ENCODE measurements at regions not wholly inside any gene's neighbourhood (a gene's known extent, or its start where the extent isn't known, plus 50 kb on each side); places are given as distances from the start of the nearest gene placed in this dataset.

- no peaks in the 10 kb centered on the region for H3K79me1 ChIP-seq (ENCODE audit: low read length)
- H3K23ac ChIP-seq (ENCODE audit: low read length): no peak overlapping the region
- no peak overlapping the region for H2AFZ ChIP-seq (ENCODE audit: insufficient read depth, low read length, poor library complexity)
- H3K4ac ChIP-seq (ENCODE audit: low read depth, low read length): no peak overlapping the region
- WGBS (ENCODE audit: extremely low coverage, insufficient coverage, insufficient read length): no CpG with 5 or more reads among the region's 3 CpGs
- no peak overlapping the region for H4K91ac ChIP-seq (ENCODE audit: low read depth, low read length)
- H2AK5ac ChIP-seq (ENCODE audit: low read length): no peak overlapping the region
- H3K4me3 ChIP-seq (ENCODE audit: low read depth, low read length): no peak overlapping the region
- no peak overlapping the region for H3K4me2 ChIP-seq (ENCODE audit: low read length)
- no peak overlapping the region for H4K8ac ChIP-seq (ENCODE audit: low read depth, low read length)
- H2BK5ac ChIP-seq (ENCODE audit: low read depth, low read length, poor library complexity): no peak overlapping the region
- no peak for DNase-seq
- H3K36me3 ChIP-seq (ENCODE audit: control insufficient read depth in 1 of 2, insufficient read depth in 2 of 2, low read length in 2 of 2): no peaks in the 10 kb centered on the region
- H3K79me2 ChIP-seq (ENCODE audit: control insufficient read depth, insufficient read depth, low read length, poor library complexity): no peaks in the 10 kb centered on the region
- no peak overlapping the region for H3K18ac ChIP-seq (ENCODE audit: low read length)
- H2BK12ac ChIP-seq (ENCODE audit: low read length): no peak overlapping the region
- no peak overlapping the region for H3K14ac ChIP-seq (ENCODE audit: low read length)
- H3K9me3 ChIP-seq (ENCODE audit: insufficient read depth, low read depth, low read length): no peaks in the 10 kb centered on the region
- H4K12ac ChIP-seq (ENCODE audit: low read depth, low read length): no peak overlapping the region
- no peaks in the 10 kb centered on the region for H3K4me1 ChIP-seq (ENCODE audit: control insufficient read depth in 1 of 2, insufficient read depth in 2 of 2, low read length in 2 of 2)
- H3K9ac ChIP-seq (ENCODE audit: low read length): no peak overlapping the region
- H2BK120ac ChIP-seq (ENCODE audit: insufficient read depth, low read length, poor library complexity): no peak overlapping the region
- H3K27ac ChIP-seq (ENCODE audit: low read depth, low read length): no peak overlapping the region
- no peaks in the 10 kb centered on the region for H3K27me3 ChIP-seq (ENCODE audit: insufficient read depth, low read length)
These were observed 243.0 kb upstream of the KHDRBS2 start for GRCh38 chr6:62528894-62529526.

GRCh38 chr6:62523630-62524029 is 237.6 kb upstream of the KHDRBS2 start:
- no peak overlapping the region for H3K27ac ChIP-seq (ENCODE audit: low read depth, low read length)
- WGBS (ENCODE audit: extremely low coverage, insufficient coverage, insufficient read length): no CpG with 5 or more reads among the region's 2 CpGs
- H4K12ac ChIP-seq (ENCODE audit: low read depth, low read length): no peak overlapping the region
- no peaks in the 10 kb centered on the region for H3K36me3 ChIP-seq (ENCODE audit: control insufficient read depth in 1 of 2, insufficient read depth in 2 of 2, low read length in 2 of 2)
- H3K27me3 ChIP-seq (ENCODE audit: insufficient read depth, low read length): no peaks in the 10 kb centered on the region
- no peaks in the 10 kb centered on the region for H3K9me3 ChIP-seq (ENCODE audit: insufficient read depth, low read depth, low read length)
- no peak overlapping the region for H4K8ac ChIP-seq (ENCODE audit: low read depth, low read length)
- no peak overlapping the region for H2AK5ac ChIP-seq (ENCODE audit: low read length)
- no peak overlapping the region for H2AFZ ChIP-seq (ENCODE audit: insufficient read depth, low read length, poor library complexity)
- no peaks in the 10 kb centered on the region for H3K4me1 ChIP-seq (ENCODE audit: control insufficient read depth in 1 of 2, insufficient read depth in 2 of 2, low read length in 2 of 2)
- H3K18ac ChIP-seq (ENCODE audit: low read length): no peak overlapping the region
- H3K4me3 ChIP-seq (ENCODE audit: low read depth, low read length): no peak overlapping the region
- H3K14ac ChIP-seq (ENCODE audit: low read length): no peak overlapping the region
- H2BK120ac ChIP-seq (ENCODE audit: insufficient read depth, low read length, poor library complexity): no peak overlapping the region
- no peak overlapping the region for H2BK12ac ChIP-seq (ENCODE audit: low read length)
- H4K91ac ChIP-seq (ENCODE audit: low read depth, low read length): no peak overlapping the region
- no peak overlapping the region for H2BK5ac ChIP-seq (ENCODE audit: low read depth, low read length, poor library complexity)
- no peaks in the 10 kb centered on the region for H3K79me1 ChIP-seq (ENCODE audit: low read length)
- H3K9ac ChIP-seq (ENCODE audit: low read length): no peak overlapping the region
- H3K4ac ChIP-seq (ENCODE audit: low read depth, low read length): no peak overlapping the region
- H3K23ac ChIP-seq (ENCODE audit: low read length): no peak overlapping the region
- no peak overlapping the region for H3K4me2 ChIP-seq (ENCODE audit: low read length)
- H3K79me2 ChIP-seq (ENCODE audit: control insufficient read depth, insufficient read depth, low read length, poor library complexity): no peaks in the 10 kb centered on the region
- DNase-seq: no peak

- Histone ChIP-seq H2BK5ac (ENCODE audit: low read depth, low read length, poor library complexity) (no peak overlapping the region), H3K4me2 (ENCODE audit: low read length) (no peak overlapping the region), H3K23ac (ENCODE audit: low read length) (no peak overlapping the region), H3K79me1 (ENCODE audit: low read length) (no peaks in the 10 kb centered on the region), H3K79me2 (ENCODE audit: control insufficient read depth, insufficient read depth, low read length, poor library complexity) (no peaks in the 10 kb centered on the region), H3K27ac (ENCODE audit: low read depth, low read length) (no peak overlapping the region), H2BK120ac (ENCODE audit: insufficient read depth, low read length, poor library complexity) (no peak overlapping the region), H2BK12ac (ENCODE audit: low read length) (no peak overlapping the region), H3K4me3 (ENCODE audit: low read depth, low read length) (no peak overlapping the region), H4K8ac (ENCODE audit: low read depth, low read length) (no peak overlapping the region), H3K4me1 (ENCODE audit: control insufficient read depth in 1 of 2, insufficient read depth in 2 of 2, low read length in 2 of 2) (no peaks in the 10 kb centered on the region), H3K4ac (ENCODE audit: low read depth, low read length) (no peak overlapping the region), H3K18ac (ENCODE audit: low read length) (no peak overlapping the region), H4K91ac (ENCODE audit: low read depth, low read length) (no peak overlapping the region), H3K36me3 (ENCODE audit: control insufficient read depth in 1 of 2, insufficient read depth in 2 of 2, low read length in 2 of 2) (no peaks in the 10 kb centered on the region), H2AFZ (ENCODE audit: insufficient read depth, low read length, poor library complexity) (no peak overlapping the region), H4K12ac (ENCODE audit: low read depth, low read length) (no peak overlapping the region), H3K14ac (ENCODE audit: low read length) (no peak overlapping the region), H2AK5ac (ENCODE audit: low read length) (no peak overlapping the region), H3K9me3 (ENCODE audit: insufficient read depth, low read depth, low read length) (no peaks in the 10 kb centered on the region), H3K9ac (ENCODE audit: low read length) (no peak overlapping the region), H3K27me3 (ENCODE audit: insufficient read depth, low read length) (no peaks in the 10 kb centered on the region)
- DNase-seq: no peak
These were observed 233.5 kb upstream of the KHDRBS2 start for GRCh38 chr6:62519574-62519973.

GRCh38 chr6:62516291-62517141 is 230.5 kb upstream of the KHDRBS2 start:
- WGBS (ENCODE audit: extremely low coverage, insufficient coverage, insufficient read length): no CpG with 5 or more reads among the region's 7 CpGs
- no peak overlapping the region for H4K8ac ChIP-seq (ENCODE audit: low read depth, low read length)
- H3K27ac ChIP-seq (ENCODE audit: low read depth, low read length): no peak overlapping the region
- no peak overlapping the region for H3K9ac ChIP-seq (ENCODE audit: low read length)
- no peak for DNase-seq
- H3K4me3 ChIP-seq (ENCODE audit: low read depth, low read length): no peak overlapping the region
- no peak overlapping the region for H2AFZ ChIP-seq (ENCODE audit: insufficient read depth, low read length, poor library complexity)
- no peak overlapping the region for H3K14ac ChIP-seq (ENCODE audit: low read length)
- no peak overlapping the region for H2AK5ac ChIP-seq (ENCODE audit: low read length)
- H3K23ac ChIP-seq (ENCODE audit: low read length): no peak overlapping the region
- no peak overlapping the region for H3K4me2 ChIP-seq (ENCODE audit: low read length)
- no peak overlapping the region for H2BK120ac ChIP-seq (ENCODE audit: insufficient read depth, low read length, poor library complexity)
- H4K91ac ChIP-seq (ENCODE audit: low read depth, low read length): no peak overlapping the region
- H3K4me1 ChIP-seq (ENCODE audit: control insufficient read depth in 1 of 2, insufficient read depth in 2 of 2, low read length in 2 of 2): no peaks in the 10 kb centered on the region
- no peaks in the 10 kb centered on the region for H3K79me1 ChIP-seq (ENCODE audit: low read length)
- no peak overlapping the region for H3K18ac ChIP-seq (ENCODE audit: low read length)
- no peaks in the 10 kb centered on the region for H3K36me3 ChIP-seq (ENCODE audit: control insufficient read depth in 1 of 2, insufficient read depth in 2 of 2, low read length in 2 of 2)
- H3K79me2 ChIP-seq (ENCODE audit: control insufficient read depth, insufficient read depth, low read length, poor library complexity): no peaks in the 10 kb centered on the region
- H2BK5ac ChIP-seq (ENCODE audit: low read depth, low read length, poor library complexity): no peak overlapping the region
- no peaks in the 10 kb centered on the region for H3K27me3 ChIP-seq (ENCODE audit: insufficient read depth, low read length)
- no peak overlapping the region for H4K12ac ChIP-seq (ENCODE audit: low read depth, low read length)
- H3K4ac ChIP-seq (ENCODE audit: low read depth, low read length): no peak overlapping the region
- H3K9me3 ChIP-seq (ENCODE audit: insufficient read depth, low read depth, low read length): no peaks in the 10 kb centered on the region
- no peak overlapping the region for H2BK12ac ChIP-seq (ENCODE audit: low read length)
